ENCODE measurements at regions not wholly inside any gene's neighbourhood (a gene's known extent, or its start where the extent isn't known, plus 50 kb on each side); places are given as distances from the start of the nearest gene placed in this dataset.

GRCh38 chr5:123732257-123732656 is 220.3 kb downstream of the CSNK1G3 start:
- no peaks in the 10 kb centered on the region for H3K36me3 ChIP-seq (ENCODE audit: insufficient read depth, low read length, poor library complexity, severe bottlenecking)
- CTCF ChIA-PET = no interaction called here
- intact Hi-C loops (cut with micrococcal nuclease; ENCODE audit: unreplicated experiment) = no loop called here
- no TSS peak for BruUV-seq (replicated peaks)
- no peaks in the 10 kb centered on the region for H3K4me1 ChIP-seq (ENCODE audit: insufficient read depth, low read length, poor library complexity, severe bottlenecking)
- H3K9me3 ChIP-seq (ENCODE audit: low read depth, low read length, poor library complexity, severe bottlenecking) = peaks cover 3% of the 10 kb centered on the region
- TF ChIP-seq EZH2 (IDR thresholded peaks at IDR 0.05; ENCODE audit: borderline replicate concordance, low read depth, low read length, poor library complexity, severe bottlenecking) (no peak), CTCF (conservative IDR thresholded peaks at IDR 0.05; ENCODE audit: low read depth, low read length) (no peak)
- H3K27ac ChIP-seq (ENCODE audit: low read depth, low read length, poor library complexity, severe bottlenecking) = no peak overlapping the region
- H3K4me3 ChIP-seq (ENCODE audit: low read depth, low read length, poor library complexity, severe bottlenecking) = no peak overlapping the region
- H3K27me3 ChIP-seq (replicated peaks; ENCODE audit: insufficient read depth, low read depth, low read length, poor library complexity) = no peaks in the 10 kb centered on the region
- POLR2A ChIA-PET (ENCODE audit: low non-redundant PET) = no interaction called here
- no peak for DNase-seq (ENCODE audit: low spot score)

DNA sequence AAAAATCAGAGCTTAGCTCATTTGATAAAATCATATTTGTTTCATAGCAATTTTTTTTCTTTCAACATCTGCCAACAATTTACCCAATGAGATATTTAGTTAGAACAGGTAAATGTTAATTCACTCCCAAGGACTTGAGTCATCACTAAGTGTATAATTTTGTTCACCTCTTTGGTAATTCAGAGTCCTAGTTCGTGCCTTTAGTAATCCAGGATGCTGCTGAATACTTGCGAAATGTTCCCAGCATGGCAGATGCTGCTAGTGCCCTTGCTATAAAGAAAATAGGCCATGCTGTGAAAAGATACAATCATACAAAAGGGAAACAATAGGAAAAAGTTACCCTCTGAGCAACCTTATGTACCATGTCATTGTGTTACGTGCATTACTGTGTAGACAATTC is 210.5 kb downstream of the CSNK1G3 start:
- no peaks in the 10 kb centered on the region for H3K9me3 ChIP-seq (ENCODE audit: low read depth, low read length, poor library complexity, severe bottlenecking)
- no peak for DNase-seq (ENCODE audit: low spot score)
- no peaks in the 10 kb centered on the region for H3K4me1 ChIP-seq (ENCODE audit: insufficient read depth, low read length, poor library complexity, severe bottlenecking)
- no TSS peak for BruUV-seq (replicated peaks)
- H3K36me3 ChIP-seq (ENCODE audit: insufficient read depth, low read length, poor library complexity, severe bottlenecking) = no peaks in the 10 kb centered on the region
- H3K27ac ChIP-seq (ENCODE audit: low read depth, low read length, poor library complexity, severe bottlenecking) = no peak overlapping the region
- H3K4me3 ChIP-seq (ENCODE audit: low read depth, low read length, poor library complexity, severe bottlenecking) = no peak overlapping the region
- intact Hi-C loops (cut with micrococcal nuclease; ENCODE audit: unreplicated experiment) = no loop called here
- ChIA-PET POLR2A (ENCODE audit: low non-redundant PET) (no interaction called here), CTCF (no interaction called here)
- TF ChIP-seq EZH2 (IDR thresholded peaks at IDR 0.05; ENCODE audit: borderline replicate concordance, low read depth, low read length, poor library complexity, severe bottlenecking) (no peak), CTCF (conservative IDR thresholded peaks at IDR 0.05; ENCODE audit: low read depth, low read length) (no peak)
- H3K27me3 ChIP-seq (replicated peaks; ENCODE audit: insufficient read depth, low read depth, low read length, poor library complexity) = no peaks in the 10 kb centered on the region

- intact Hi-C loops (cut with micrococcal nuclease; ENCODE audit: unreplicated experiment) = no loop called here
- H3K4me3 ChIP-seq (ENCODE audit: low read depth, low read length, poor library complexity, severe bottlenecking) = no peak overlapping the region
- no peaks in the 10 kb centered on the region for H3K4me1 ChIP-seq (ENCODE audit: insufficient read depth, low read length, poor library complexity, severe bottlenecking)
- no peaks in the 10 kb centered on the region for H3K27me3 ChIP-seq (replicated peaks; ENCODE audit: insufficient read depth, low read depth, low read length, poor library complexity)
- ChIA-PET POLR2A (ENCODE audit: low non-redundant PET) (no interaction called here), CTCF (no interaction called here)
- no TSS peak for BruUV-seq (replicated peaks)
- no peak overlapping the region for H3K27ac ChIP-seq (ENCODE audit: low read depth, low read length, poor library complexity, severe bottlenecking)
- TF ChIP-seq EZH2 (IDR thresholded peaks at IDR 0.05; ENCODE audit: borderline replicate concordance, low read depth, low read length, poor library complexity, severe bottlenecking) (no peak), CTCF (conservative IDR thresholded peaks at IDR 0.05; ENCODE audit: low read depth, low read length) (no peak)
- DNase-seq (ENCODE audit: low spot score) = no peak
- no peaks in the 10 kb centered on the region for H3K36me3 ChIP-seq (ENCODE audit: insufficient read depth, low read length, poor library complexity, severe bottlenecking)
- H3K9me3 ChIP-seq (ENCODE audit: low read depth, low read length, poor library complexity, severe bottlenecking) = no peaks in the 10 kb centered on the region
Measured at GRCh38 chr5:123721675-123722276, 209.8 kb downstream of the CSNK1G3 start.
